Epithelial cell of esophagus (primary cell): ENCODE measurements at regions not wholly inside any gene's neighbourhood (a gene's known extent, or its start where the extent isn't known, plus 50 kb on each side); places are given as distances from the start of the nearest gene placed in this dataset.
A peak's percentile ranks its signal among the peaks of the same experiment; 100 is the strongest.

Experiments
- DNase-seq: peaks from one replicate; pipeline ENCODE4 v3.0.0; 2010; ENCODE audit warnings: low read depth
- H3K4me3 ChIP-seq: 2 replicates; pipeline ENCODE4 v1.5.1; 2011; ENCODE audit warnings: mild to moderate bottlenecking, low read length, control low read depth
- TF ChIP-seq, protein P1 (sequence below): IDR thresholded peaks from 2 replicates; pipeline ENCODE4 v1.5.1; 2011; ENCODE audit warnings: low read depth, mild to moderate bottlenecking, low read length, control low read depth, inconsistent platforms; ENCODE audit not compliant: insufficient read depth; ENCODE audit errors: missing control alignments

DNA sequence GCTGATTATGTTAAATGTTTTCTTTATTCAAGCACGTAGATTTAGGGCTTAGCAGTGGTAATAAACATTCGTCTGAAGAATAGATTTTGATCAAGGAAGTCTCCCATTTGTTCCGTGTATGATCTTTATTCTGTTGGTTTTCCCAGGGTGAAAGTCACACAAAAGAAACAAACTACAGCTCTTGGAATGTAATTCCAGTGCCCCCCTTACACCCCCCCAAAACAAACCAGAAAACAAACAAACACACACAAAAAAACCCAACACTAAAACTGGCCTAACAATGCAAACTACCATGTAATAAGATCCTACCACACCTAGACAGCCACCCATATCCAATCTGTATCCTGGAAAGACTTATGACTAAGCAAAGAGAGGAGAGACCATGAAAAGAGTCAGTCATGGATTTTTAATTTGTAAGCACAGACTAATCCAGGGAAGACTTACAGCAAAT lies 196.2 kb upstream of the ELL2 start:
- H3K4me3 ChIP-seq, result no peak overlapping the region
- TF ChIP-seq, protein P1, sequence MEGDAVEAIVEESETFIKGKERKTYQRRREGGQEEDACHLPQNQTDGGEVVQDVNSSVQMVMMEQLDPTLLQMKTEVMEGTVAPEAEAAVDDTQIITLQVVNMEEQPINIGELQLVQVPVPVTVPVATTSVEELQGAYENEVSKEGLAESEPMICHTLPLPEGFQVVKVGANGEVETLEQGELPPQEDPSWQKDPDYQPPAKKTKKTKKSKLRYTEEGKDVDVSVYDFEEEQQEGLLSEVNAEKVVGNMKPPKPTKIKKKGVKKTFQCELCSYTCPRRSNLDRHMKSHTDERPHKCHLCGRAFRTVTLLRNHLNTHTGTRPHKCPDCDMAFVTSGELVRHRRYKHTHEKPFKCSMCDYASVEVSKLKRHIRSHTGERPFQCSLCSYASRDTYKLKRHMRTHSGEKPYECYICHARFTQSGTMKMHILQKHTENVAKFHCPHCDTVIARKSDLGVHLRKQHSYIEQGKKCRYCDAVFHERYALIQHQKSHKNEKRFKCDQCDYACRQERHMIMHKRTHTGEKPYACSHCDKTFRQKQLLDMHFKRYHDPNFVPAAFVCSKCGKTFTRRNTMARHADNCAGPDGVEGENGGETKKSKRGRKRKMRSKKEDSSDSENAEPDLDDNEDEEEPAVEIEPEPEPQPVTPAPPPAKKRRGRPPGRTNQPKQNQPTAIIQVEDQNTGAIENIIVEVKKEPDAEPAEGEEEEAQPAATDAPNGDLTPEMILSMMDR, result no peak
- peak; percentile 58 for DNase-seq

DNA sequence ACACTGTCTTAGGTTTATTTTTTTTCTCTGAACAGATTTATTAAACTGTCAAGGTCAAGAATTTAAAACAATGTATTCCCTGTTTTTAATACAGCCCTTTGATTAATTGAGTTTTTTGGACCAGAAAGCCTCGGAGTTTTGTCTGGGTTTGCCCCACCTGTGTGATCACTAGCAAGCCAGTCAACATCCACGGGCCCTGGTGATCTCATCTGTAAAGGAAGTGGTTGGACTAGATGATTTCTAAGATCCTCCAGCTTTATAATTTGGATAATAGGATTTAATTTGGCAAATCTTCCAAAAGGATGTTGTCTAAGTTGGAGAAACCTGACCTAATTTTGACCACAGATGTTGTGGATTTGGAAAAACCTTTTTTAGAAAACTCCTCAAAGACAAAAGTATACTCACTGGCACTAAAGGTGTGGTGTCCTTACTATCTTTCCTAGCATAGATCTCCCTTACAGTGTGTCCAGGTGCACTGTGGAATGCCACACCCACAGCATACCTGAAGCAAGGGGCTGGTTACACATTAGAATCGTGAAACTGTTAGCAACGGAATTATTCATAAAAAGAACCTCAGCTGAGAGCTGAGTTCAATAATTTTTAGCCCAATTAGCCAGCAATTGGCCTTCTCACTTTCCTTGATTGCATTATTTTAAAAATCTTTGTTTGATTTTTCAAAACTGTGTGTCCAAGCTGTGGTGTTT lies 195.6 kb upstream of the ELL2 start:
- TF ChIP-seq, protein P1, result no peak
- H3K4me3 ChIP-seq, result no peak overlapping the region
- peak; percentile 70 for DNase-seq

DNA sequence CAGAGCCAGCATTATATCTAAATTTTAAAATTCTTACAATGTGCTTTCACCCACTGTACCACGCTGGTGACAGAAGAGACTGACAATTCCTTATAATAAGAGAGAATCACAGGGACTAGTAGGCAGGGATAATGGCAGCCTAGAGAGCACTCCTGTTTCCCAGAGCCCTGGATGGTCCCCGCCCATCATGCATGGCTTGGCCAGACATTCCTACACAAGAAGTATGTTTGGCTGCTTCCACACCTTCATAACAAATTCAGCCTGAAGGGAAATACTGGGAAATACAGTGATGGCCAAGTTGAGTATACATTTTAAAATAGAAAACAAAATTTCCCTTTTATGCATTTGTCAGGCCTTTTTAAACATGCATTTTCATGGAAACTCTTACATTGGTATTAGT lies 193.5 kb upstream of the ELL2 start:
- TF ChIP-seq, protein P1, result no peak
- DNase-seq, result peak; percentile 62
- no peak overlapping the region for H3K4me3 ChIP-seq

DNA sequence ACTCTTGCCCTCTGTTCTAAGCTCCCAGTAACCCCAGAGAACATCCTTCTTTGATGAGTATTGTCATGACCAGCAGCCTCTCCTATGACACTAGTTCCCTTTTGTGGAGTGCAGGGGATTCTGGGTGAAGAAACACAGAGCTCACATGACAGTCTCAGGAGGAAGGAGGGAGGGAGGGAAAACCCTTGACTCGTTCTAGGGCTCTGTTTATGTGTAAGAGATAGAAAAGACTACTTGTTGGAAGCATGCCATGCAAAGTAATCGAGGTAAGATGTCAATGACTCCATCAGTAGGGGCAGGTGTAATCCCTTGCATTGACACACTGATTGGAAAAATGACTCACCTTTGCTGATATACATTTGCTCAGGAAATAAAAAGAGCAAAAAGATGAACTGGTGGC lies 190.2 kb upstream of the ELL2 start:
- H3K4me3 ChIP-seq, result no peak overlapping the region
- DNase-seq, result peak; percentile 24
- TF ChIP-seq, protein P1, result no peak

DNA sequence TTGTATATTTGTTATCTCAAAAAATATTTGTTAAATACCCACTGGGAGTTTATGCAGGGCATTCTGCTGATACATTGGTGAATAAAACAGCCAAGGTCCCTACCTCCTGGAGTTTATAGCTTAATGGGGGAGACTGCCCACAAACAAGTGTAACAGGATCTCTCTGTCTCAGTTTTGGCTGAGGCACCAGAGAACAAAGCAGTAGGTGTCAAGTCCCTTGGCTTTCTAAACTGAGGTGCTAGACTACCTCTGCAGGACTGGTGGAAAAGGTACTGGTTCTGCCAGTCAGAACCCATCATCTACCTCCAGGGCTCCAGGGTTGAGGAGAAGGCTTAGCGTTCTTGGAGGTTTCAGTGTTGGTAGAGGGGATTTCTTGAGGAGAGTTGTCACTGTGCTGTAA lies 188.4 kb upstream of the ELL2 start:
- TF ChIP-seq, protein P1, result no peak
- peak; percentile 38 for DNase-seq
- no peak overlapping the region for H3K4me3 ChIP-seq

DNA sequence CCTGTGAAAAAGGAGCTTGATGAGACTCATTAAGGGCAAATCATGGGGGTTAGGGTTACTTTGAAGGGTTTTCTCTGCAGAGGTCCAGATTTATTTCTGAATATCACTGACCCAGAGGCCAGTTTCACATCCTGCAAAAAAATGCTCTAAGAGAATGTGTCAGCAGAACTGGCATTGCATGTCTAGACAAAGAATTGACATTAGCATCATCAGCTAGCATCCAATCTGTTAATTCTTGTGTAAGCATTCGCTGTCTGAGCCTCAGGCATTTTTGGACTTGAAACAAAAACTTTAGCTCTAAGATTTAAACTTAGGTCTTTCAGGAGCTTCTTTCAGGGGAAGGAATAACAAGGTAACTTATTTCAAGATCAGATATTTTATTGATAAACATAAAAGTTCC lies 187.9 kb upstream of the ELL2 start:
- TF ChIP-seq, protein P1, result no peak
- no peak overlapping the region for H3K4me3 ChIP-seq
- peak; percentile 97 for DNase-seq

DNA sequence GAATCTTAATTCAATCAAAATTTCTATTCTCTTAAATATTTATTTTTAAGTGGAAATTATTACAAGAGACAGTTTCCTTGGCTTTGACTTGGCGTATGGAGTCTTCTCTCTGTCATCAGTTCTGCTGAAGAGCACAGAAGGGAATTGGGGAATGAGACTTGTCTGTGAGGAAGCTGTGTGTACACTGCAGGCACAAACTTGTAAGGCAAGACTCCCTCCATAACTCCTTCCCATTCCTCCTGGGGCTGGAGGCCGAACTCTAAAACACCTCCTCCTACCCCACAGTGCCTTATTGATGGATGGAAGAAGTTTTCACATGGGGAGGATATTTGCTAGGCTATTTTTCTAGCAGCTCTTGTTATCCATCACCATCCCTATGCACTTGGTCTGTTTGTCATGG lies 187.4 kb upstream of the ELL2 start:
- H3K4me3 ChIP-seq, result no peak overlapping the region
- peak; percentile 79 for DNase-seq

More for the DNA sequence above, 187.4 kb upstream of the ELL2 start:
- TF ChIP-seq, protein P1, result no peak
